Right cardiac atrium (tissue), 5 donors: ENCODE measurements at regions not wholly inside any gene's neighbourhood (a gene's known extent, or its start where the extent isn't known, plus 50 kb on each side); places are given as distances from the start of the nearest gene placed in this dataset.
A peak's percentile ranks its signal among the peaks of the same experiment; 100 is the strongest.

Experiments
- ATAC-seq, 2 donors: fragments of 200-7000 bp; cut with Tn5 transposase; one replicate each; pipeline versions ENCODE4 v1.8.0 to v1.9.1; 2020; ENCODE audit warnings: moderate library complexity in 2 of 2, mild to moderate bottlenecking in 1 of 2
- DNase-seq, 3 donors: peaks; one replicate each; pipeline ENCODE4 v3.0.0-alpha.2; 2020
- H3K27ac ChIP-seq: one replicate; pipeline ENCODE4 v1.5.1; 2013; ENCODE audit warnings: mild to moderate bottlenecking, low read length, control low read depth, moderate library complexity
- H3K27me3 ChIP-seq: one replicate; pipeline ENCODE4 v1.6.1; 2013; ENCODE audit not compliant: control insufficient read depth, insufficient read depth
- H3K4me1 ChIP-seq: one replicate; pipeline ENCODE4 v1.6.1; 2013; ENCODE audit warnings: low read length; ENCODE audit not compliant: control insufficient read depth, insufficient read depth
- H3K4me3 ChIP-seq: one replicate; pipeline ENCODE4 v1.5.1; 2013; ENCODE audit warnings: low read length, control low read depth
- H3K9me3 ChIP-seq: one replicate; pipeline ENCODE4 v1.6.1; 2013; ENCODE audit warnings: low read length; ENCODE audit not compliant: control insufficient read depth
- WGBS: extraction: QIAGEN DNeasy Blood & Tissue Kit; methylation state at CpG from one replicate; pipeline ENCODE4 v1.1.7; 2013; 5-methylcytosine and 5-hydroxymethylcytosine counted together
- intact Hi-C, 4 donors: fragments of 100-400 bp; cut with DNase I; formaldehyde crosslinking; loops; one replicate each; pipeline versions ENCODE4 v1.11.0 to v1.14.0; 2022 to 2023
- donor health status: healthy with polysubstance abuse.
- donor health status: DM: no; HTN: yes; CAD: no.
- donor health status: DM: no; HTN: no; CAD: no.
- donor health status: DM: no; HTN: yes; CAD: no; lungs with severe emphysema.
- donor health status: DM: yes; HTN: yes; CAD: no.

DNA sequence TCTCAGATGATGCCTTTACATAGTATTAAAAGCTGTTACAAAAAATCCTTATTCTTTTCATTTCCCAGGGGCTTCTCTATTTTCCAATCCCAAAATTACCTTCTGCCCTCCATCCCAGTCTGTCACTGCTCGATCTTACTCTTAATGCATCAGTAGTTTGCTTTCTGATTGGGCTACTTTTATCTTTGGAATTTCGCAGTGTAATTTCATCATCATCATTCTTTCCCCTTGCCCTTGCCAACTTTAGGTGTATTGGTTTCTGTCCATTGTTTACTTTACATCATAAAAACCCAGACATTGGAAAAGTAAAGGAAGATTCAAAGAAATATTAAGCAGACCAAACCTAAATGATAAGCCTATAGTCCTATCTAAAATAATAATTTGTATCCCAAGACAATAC, 457.2 kb downstream of the PIK3C3 start:
- intact Hi-C loops, result no loop called here
- 77% methylated on average over 2 of the region's 2 CpGs for WGBS
- H3K27me3 ChIP-seq, result no peaks in the 10 kb centered on the region

GRCh38 chr18:42412896-42413295, 457.9 kb downstream of the PIK3C3 start:
- 87% methylated on average over 2 of the region's 2 CpGs for WGBS
- intact Hi-C loops, result no loop called here
- no peak for ATAC-seq
- Histone ChIP-seq H3K4me1 (no peaks in the 10 kb centered on the region), H3K9me3 (no peaks in the 10 kb centered on the region), H3K27me3 (no peaks in the 10 kb centered on the region), H3K27ac (no peak overlapping the region), H3K4me3 (no peak overlapping the region)
- DNase-seq, result no peak

More for the DNA sequence above, 457.2 kb downstream of the PIK3C3 start:
- Histone ChIP-seq H3K9me3 (no peaks in the 10 kb centered on the region), H3K4me3 (no peak overlapping the region), H3K27ac (no peak overlapping the region), H3K4me1 (no peaks in the 10 kb centered on the region)
- ATAC-seq (no peak), DNase-seq (no peak)

- no peaks in the 10 kb centered on the region for H3K4me1 ChIP-seq
- 50% methylated on average over 1 of the region's 1 CpG for WGBS
- no peak overlapping the region for H3K27ac ChIP-seq
- no peak overlapping the region for H3K4me3 ChIP-seq
- H3K27me3 ChIP-seq, result no peaks in the 10 kb centered on the region
- H3K9me3 ChIP-seq, result no peaks in the 10 kb centered on the region
- peak in 1 of 2 donors; percentile 21 for ATAC-seq
- intact Hi-C loops, result no loop called here
- no peak for DNase-seq
Measured at GRCh38 chr18:42413870-42414269, 458.8 kb downstream of the PIK3C3 start.

DNA sequence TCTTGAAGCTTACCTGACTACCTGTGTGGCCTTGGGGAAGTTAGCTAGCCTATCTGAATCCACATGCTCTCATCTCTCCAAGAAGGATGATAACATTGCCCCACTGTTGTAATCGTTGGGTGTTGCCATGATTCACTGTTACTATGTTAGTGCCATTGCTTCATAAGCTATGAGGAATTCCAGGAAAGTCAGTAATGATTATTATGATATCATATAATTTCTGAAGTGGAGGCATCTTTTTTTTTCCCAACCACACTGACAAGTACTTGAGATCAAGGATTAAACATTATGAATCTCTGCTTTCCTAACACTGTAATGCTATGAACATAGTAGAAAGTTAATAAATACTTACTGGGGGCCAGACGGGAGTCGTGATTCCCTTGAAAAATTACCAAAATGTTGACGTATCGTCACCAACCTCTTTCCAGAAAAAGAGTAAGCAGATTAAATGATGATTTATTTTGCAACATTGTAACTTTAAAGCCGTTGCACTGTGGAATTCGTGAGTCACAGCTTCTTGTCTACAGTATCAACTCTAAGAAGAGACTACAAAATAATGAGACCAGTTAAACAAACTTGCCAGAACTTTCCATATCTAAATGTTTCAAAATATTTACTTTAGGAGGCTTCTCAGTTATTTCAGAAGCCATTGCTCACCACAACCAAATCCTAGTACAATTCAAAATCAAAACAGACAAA, 459.9 kb downstream of the PIK3C3 start:
- H3K27ac ChIP-seq, result no peak overlapping the region
- DNase-seq (peak in 1 of 3 donors; percentile 18), ATAC-seq (peak; percentile 82 to 88)
- intact Hi-C loops, result no loop called here
- no peaks in the 10 kb centered on the region for H3K4me1 ChIP-seq
- no peaks in the 10 kb centered on the region for H3K27me3 ChIP-seq
- no peaks in the 10 kb centered on the region for H3K9me3 ChIP-seq
- no peak overlapping the region for H3K4me3 ChIP-seq
- WGBS, result 54% methylated on average over 7 of the region's 7 CpGs

DNA sequence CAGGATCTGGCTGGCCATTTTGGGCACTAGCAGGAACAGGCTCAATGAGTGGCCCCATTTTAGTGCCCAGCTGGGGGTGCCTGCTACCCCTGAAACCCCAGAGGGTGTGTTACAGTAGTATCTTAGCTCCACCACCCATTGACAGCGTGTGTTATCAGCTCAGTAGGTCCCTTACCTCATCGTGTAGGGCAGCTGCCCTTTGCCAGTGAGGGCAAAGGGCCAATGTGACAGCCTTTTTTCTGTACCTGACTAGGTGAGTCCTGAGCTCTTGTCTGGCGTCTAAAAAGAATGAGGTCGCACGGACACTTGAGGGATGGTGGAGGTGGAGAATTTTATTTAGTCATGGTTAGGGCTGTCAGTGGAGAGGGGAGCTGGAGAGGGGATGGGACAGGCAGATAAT, 462.2 kb downstream of the PIK3C3 start:
- H3K4me1 ChIP-seq, result no peaks in the 10 kb centered on the region
- H3K27ac ChIP-seq, result no peak overlapping the region

DNA sequence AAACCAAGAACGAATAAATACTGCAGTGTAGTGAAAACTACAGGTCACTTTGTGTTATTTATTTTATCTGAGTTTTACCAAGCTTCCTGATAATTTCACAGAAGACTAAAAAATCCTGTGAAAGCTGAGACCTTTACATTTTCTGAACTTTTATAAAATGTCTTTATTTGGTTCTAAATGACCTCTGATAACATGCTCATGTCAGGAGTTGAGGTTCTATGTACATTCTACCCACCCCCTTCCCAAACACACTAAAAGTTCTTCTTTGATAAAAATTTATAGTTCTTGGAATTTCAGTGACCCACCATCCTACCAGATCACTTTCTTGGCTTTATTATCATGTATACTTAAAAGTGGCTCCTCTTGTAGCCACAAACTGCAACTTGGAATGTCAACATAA, 463.1 kb downstream of the PIK3C3 start:
- intact Hi-C loops, result no loop called here
- no peak overlapping the region for H3K27ac ChIP-seq
- no peaks in the 10 kb centered on the region for H3K9me3 ChIP-seq
- ATAC-seq (no peak), DNase-seq (no peak)
- no peaks in the 10 kb centered on the region for H3K27me3 ChIP-seq
- H3K4me3 ChIP-seq, result no peak overlapping the region
- H3K4me1 ChIP-seq, result no peaks in the 10 kb centered on the region
- WGBS, result 57% methylated on average over 1 of the region's 1 CpG

More for the DNA sequence above, 462.2 kb downstream of the PIK3C3 start:
- no peak overlapping the region for H3K4me3 ChIP-seq
- ATAC-seq (no peak), DNase-seq (no peak)
- H3K27me3 ChIP-seq, result no peaks in the 10 kb centered on the region
- WGBS, result 80% methylated on average over 5 of the region's 5 CpGs
- H3K9me3 ChIP-seq, result no peaks in the 10 kb centered on the region
- intact Hi-C loops, result no loop called here

GRCh38 chr18:42425025-42425424, 470.0 kb downstream of the PIK3C3 start:
- Histone ChIP-seq H3K27ac (no peak overlapping the region), H3K4me3 (no peak overlapping the region), H3K4me1 (no peaks in the 10 kb centered on the region), H3K27me3 (no peaks in the 10 kb centered on the region), H3K9me3 (no peaks in the 10 kb centered on the region)
- intact Hi-C loops, result no loop called here
- ATAC-seq (no peak), DNase-seq (no peak)

DNA sequence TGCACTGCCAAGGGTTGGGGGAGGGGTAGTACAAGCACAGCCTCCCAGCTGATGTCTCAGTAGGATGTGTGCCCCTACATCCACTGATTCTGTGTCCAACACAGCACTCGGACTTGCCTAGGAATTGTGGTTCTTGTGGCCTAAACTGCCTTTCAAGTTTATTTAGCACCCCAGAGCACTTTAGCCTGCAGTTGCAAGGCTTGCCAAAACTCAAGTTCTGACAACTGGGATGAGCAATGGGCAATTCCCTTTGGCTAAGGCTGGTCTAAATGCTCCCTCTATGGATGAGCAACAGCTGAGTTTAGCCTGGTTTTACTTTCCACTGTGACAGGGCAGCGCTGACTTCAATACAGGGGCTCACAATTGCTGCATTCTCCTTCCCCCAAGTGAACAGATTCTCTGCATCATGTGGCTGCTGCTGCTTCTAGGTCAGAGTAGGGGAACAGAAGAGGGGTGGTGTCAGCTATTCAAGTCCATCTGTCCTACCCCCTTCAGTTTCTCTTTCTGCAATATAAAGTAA, 471.5 kb downstream of the PIK3C3 start:
- ATAC-seq, result no peak
- WGBS, result 70% methylated on average over 2 of the region's 2 CpGs
- no peaks in the 10 kb centered on the region for H3K27me3 ChIP-seq

DNA sequence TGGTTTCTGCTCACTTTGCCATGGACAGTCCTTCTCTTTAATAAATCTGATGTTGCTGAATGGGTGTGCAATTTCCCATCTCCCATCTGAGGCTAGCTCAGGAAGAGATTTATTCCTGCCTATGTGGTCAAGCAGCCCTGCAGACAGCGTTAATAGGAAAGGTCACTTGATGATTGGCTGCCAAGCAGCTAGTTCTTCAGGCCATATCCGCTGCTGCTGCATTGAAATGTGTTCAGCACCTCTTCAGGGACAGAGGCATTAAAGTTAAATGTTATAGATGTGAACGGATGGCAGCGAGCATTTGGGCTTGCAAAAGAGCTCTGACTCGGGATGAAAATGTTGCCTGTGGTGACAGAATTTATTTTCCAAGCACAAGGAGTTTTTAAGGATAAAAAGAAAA, 474.2 kb downstream of the PIK3C3 start:
- Histone ChIP-seq H3K27ac (no peak overlapping the region), H3K4me1 (no peaks in the 10 kb centered on the region), H3K27me3 (no peaks in the 10 kb centered on the region), H3K4me3 (no peak overlapping the region), H3K9me3 (no peaks in the 10 kb centered on the region)
- WGBS, result 42% methylated on average over 5 of the region's 5 CpGs
- ATAC-seq (no peak), DNase-seq (no peak)
- intact Hi-C loops, result no loop called here

More for the DNA sequence above, 471.5 kb downstream of the PIK3C3 start:
- Histone ChIP-seq H3K9me3 (no peaks in the 10 kb centered on the region), H3K4me1 (no peaks in the 10 kb centered on the region), H3K4me3 (no peak overlapping the region), H3K27ac (no peak overlapping the region)
- intact Hi-C loops, result no loop called here
- no peak for DNase-seq

DNA sequence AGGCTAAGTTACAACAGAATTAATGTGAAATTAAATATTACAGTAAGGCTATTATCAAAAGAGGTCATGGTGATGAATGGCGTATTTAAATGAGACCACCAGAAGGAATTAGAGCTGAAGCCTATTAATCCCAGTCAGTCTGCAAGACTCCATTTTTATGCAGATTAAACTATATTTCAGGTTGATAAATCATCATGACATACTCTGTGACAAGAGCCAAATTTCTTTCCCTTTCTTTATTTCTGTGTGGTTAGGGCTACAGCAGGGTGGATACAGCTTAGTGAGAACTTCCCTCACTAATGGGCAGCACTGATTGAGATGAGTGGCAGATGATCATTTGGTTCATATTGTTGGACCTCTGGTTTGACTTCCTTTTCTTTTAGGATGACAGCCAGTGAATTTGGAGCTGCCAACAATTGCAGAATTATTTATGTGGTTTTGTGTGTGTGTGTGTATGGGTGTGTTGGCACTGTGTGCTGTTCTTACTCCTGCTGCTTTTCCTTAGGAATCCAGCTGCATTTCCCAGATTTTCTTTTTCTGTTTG, 481.3 kb downstream of the PIK3C3 start:
- no peaks in the 10 kb centered on the region for H3K9me3 ChIP-seq
- ATAC-seq (no peak), DNase-seq (no peak)
- H3K4me3 ChIP-seq, result no peak overlapping the region
- intact Hi-C loops, result no loop called here
- H3K27me3 ChIP-seq, result no peaks in the 10 kb centered on the region
- no peaks in the 10 kb centered on the region for H3K4me1 ChIP-seq
- 93% methylated on average over 1 of the region's 1 CpG for WGBS
- no peak overlapping the region for H3K27ac ChIP-seq

DNA sequence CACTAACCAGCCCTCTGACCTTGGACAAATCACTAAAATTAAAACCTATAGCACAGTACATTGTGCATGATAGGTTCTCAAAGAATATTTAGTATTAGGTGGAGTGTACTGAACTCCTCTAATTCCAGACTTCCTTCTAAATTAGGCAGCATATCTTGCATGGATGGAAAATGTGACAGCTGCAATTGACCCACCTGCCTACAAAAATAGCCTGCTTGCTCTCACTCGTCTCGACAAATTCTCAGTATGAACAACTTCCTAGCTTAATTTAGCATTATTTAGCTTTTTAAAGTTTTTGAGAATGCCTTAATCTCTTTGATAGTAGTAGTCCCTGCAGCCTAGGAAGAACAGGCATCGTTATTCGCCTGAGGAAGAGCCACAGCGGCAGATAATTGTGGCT, 482.0 kb downstream of the PIK3C3 start:
- Histone ChIP-seq H3K27ac (no peak overlapping the region), H3K9me3 (no peaks in the 10 kb centered on the region), H3K27me3 (no peaks in the 10 kb centered on the region), H3K4me3 (no peak overlapping the region), H3K4me1 (no peaks in the 10 kb centered on the region)
- 73% methylated on average over 5 of the region's 5 CpGs for WGBS
- intact Hi-C loops, result no loop called here
- DNase-seq (no peak), ATAC-seq (no peak)
